ENCODE measurements at regions not wholly inside any gene's neighbourhood (a gene's known extent, or its start where the extent isn't known, plus 50 kb on each side); places are given as distances from the start of the nearest gene placed in this dataset.
"Not testable (repeated sequence)": the region's sequence is repeated elsewhere in the genome, so short reads cannot be mapped to it uniquely, and the experiment has no call there.

- TF ChIP-seq CTCF (IDR thresholded peaks at IDR 0.05; ENCODE audit: unreplicated experiment), result no peak
- Mint-ChIP-seq H3K4me1 (no peaks in the 10 kb centered on the region), H3K4me3 (no peak overlapping the region), H3K27me3 (ENCODE audit: low read depth) (no peaks in the 10 kb centered on the region), H3K9me3 (peaks cover 19% of the 10 kb centered on the region), H3K36me3 (no peaks in the 10 kb centered on the region), H3K27ac (no peak overlapping the region)
- DNase-seq (ENCODE audit: low spot score in 2 of 2, unreplicated experiment in 2 of 2), result no peak
Measured at GRCh38 chrX:44767308-44767707, 76.5 kb upstream of the DUSP21 start.

DNA sequence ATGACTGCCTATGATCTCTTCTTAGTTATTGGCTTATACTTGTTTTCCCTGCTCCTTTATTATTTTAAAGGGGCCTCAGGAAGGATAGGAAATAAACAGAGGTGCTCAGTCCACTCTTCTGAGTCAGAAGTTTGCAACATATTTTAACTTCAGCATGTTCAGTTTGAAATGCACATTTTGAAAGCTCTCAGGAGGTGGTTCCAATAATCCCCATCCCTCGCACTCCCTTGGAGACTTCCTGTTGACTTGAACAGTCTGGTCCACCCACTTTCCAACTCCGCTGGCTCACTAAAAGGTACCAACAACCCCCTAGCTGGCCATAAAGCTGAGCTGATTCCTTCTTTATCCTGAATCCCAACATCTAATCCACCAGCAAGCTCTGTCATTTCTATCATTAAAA, 78.3 kb upstream of the DUSP21 start:
- Mint-ChIP-seq H3K27me3 (ENCODE audit: low read depth) (no peaks in the 10 kb centered on the region), H3K4me3 (no peak overlapping the region), H3K4me1 (no peaks in the 10 kb centered on the region), H3K27ac (no peak overlapping the region), H3K9me3 (peaks cover 25% of the 10 kb centered on the region), H3K36me3 (no peaks in the 10 kb centered on the region)
- no peak for DNase-seq (ENCODE audit: low spot score in 2 of 2, unreplicated experiment in 2 of 2)
- TF ChIP-seq CTCF (IDR thresholded peaks at IDR 0.05; ENCODE audit: unreplicated experiment), result no peak

DNA sequence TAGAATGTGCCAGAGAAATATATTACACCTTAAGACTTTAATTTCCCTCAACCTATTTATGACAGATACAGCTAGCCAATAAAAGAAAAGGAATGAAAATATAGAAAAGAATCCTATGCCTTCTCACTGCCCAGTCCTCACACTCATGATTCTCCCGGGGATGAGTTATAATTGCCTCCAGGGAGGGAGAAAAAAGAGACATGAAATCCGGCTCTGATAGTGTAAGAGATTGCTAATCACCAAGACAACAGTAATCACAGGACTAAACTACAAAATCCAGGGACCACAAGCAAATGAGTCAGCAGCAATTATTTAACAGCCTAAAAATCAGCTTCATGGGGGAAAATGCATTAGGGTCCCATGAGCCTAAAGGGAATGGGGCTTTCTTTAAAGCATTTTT, 95.9 kb upstream of the DUSP21 start:
- Mint-ChIP-seq H3K36me3 (no peaks in the 10 kb centered on the region), H3K27me3 (ENCODE audit: low read depth) (no peaks in the 10 kb centered on the region), H3K9me3 (peaks cover 9% of the 10 kb centered on the region), H3K4me1 (peaks cover 2% of the 10 kb centered on the region), H3K27ac (no peak overlapping the region), H3K4me3 (no peak overlapping the region)
- no peak for DNase-seq (ENCODE audit: low spot score in 2 of 2, unreplicated experiment in 2 of 2)
- no peak for TF ChIP-seq CTCF (IDR thresholded peaks at IDR 0.05; ENCODE audit: unreplicated experiment)

DNA sequence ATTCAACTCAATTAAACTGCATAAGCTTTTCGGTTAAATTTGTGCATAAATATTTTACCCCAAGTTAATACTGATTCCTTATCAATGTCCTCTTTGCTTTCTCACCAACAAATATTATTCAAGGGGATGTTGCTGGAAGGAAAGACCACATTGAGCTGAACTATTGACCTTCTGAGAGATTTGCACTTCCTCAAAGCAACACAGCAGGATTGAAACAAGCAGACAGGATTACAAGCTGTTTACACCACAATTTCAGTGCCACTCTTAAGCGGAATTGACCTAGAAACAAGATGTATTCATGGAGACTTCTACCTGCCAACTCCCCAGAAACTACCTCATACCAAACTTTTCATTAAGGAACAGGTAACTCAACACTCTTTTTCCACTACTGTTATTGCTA, 96.5 kb upstream of the DUSP21 start:
- H3K4me1 Mint-ChIP-seq, result peaks cover 2% of the 10 kb centered on the region
- no peak for TF ChIP-seq CTCF (IDR thresholded peaks at IDR 0.05; ENCODE audit: unreplicated experiment)
- DNase-seq (ENCODE audit: low spot score in 2 of 2, unreplicated experiment in 2 of 2), result no peak
- no peaks in the 10 kb centered on the region for H3K36me3 Mint-ChIP-seq
- no peak overlapping the region for H3K4me3 Mint-ChIP-seq
- H3K27me3 Mint-ChIP-seq (ENCODE audit: low read depth), result no peaks in the 10 kb centered on the region
- H3K9me3 Mint-ChIP-seq, result peaks cover 9% of the 10 kb centered on the region
- H3K27ac Mint-ChIP-seq, result no peak overlapping the region

- no peak overlapping the region for H3K27ac Mint-ChIP-seq
- no peak overlapping the region for H3K4me3 Mint-ChIP-seq
- no peak for TF ChIP-seq CTCF (IDR thresholded peaks at IDR 0.05; ENCODE audit: unreplicated experiment)
- H3K4me1 Mint-ChIP-seq, result peaks cover 2% of the 10 kb centered on the region
- H3K27me3 Mint-ChIP-seq (ENCODE audit: low read depth), result no peaks in the 10 kb centered on the region
- peaks cover 9% of the 10 kb centered on the region for H3K9me3 Mint-ChIP-seq
- no peak for DNase-seq (ENCODE audit: low spot score in 2 of 2, unreplicated experiment in 2 of 2)
- no peaks in the 10 kb centered on the region for H3K36me3 Mint-ChIP-seq
Measured at GRCh38 chrX:44744799-44745198, 99.0 kb upstream of the DUSP21 start.

DNA sequence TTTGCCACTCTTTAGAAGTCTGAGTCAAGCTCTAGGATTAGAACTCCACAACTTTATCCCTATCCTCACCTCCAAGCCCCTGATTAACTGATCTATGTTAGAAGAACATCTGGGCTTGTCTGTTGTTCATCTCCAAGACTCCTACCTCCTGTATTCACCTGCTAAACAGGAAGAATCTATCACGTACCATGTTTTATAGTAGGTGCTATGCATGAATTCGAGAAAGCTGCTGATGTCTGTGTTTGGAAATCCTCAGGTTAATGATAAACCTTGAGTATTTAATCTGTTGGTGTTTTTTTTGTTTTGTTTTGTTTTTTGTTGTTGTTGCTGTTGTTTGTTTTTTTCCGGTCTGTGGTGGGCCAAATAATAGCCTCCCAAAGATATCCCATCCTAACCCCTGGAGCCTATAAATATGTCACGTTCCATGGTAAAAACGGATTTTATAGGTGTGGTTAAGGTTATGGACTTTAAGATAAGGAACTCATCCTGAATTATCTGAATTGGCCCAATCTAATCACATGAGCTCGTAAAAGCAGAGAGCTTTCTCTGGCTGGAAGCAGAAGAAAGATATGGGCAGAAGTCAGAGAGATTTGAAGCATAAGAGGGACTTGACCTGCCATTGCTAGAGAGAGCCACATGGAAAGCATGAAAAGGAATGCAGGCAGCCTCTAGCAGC, 101.2 kb upstream of the DUSP21 start:
- no peak overlapping the region for H3K27ac Mint-ChIP-seq
- no peak for DNase-seq (ENCODE audit: low spot score in 2 of 2, unreplicated experiment in 2 of 2)
- peaks cover 23% of the 10 kb centered on the region for H3K9me3 Mint-ChIP-seq
- no peak overlapping the region for H3K4me3 Mint-ChIP-seq
- H3K36me3 Mint-ChIP-seq, result no peaks in the 10 kb centered on the region
- no peaks in the 10 kb centered on the region for H3K27me3 Mint-ChIP-seq (ENCODE audit: low read depth)
- H3K4me1 Mint-ChIP-seq, result no peaks in the 10 kb centered on the region
- TF ChIP-seq CTCF (IDR thresholded peaks at IDR 0.05; ENCODE audit: unreplicated experiment), result no peak

DNA sequence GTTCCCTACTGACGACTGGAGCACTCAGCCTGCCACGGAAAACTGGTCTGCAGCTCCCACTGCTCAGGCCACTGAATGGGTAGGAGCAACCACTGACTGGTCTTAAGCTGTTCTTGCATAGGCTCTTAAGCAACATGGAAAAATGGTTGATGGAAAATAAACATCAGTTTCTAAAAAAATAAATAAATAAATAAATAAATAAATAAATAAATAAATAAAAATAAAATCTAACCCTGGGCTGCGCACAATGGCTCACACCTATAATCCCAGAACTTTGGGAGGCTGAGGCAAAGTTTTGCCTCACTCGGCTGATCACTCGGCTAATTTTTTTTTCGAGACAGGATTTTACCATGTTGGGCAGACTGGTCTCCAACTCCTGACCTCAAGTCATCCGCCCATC, 102.0 kb upstream of the DUSP21 start:
- H3K4me1 Mint-ChIP-seq; H3K36me3 Mint-ChIP-seq; H3K27me3 Mint-ChIP-seq (ENCODE audit: low read depth); H3K4me3 Mint-ChIP-seq; H3K27ac Mint-ChIP-seq; DNase-seq (ENCODE audit: low spot score in 2 of 2, unreplicated experiment in 2 of 2): not testable (repeated sequence)
- peaks cover 25% of the 10 kb centered on the region for H3K9me3 Mint-ChIP-seq

- peaks cover 24% of the 10 kb centered on the region for H3K9me3 Mint-ChIP-seq
- not testable (repeated sequence) for DNase-seq (ENCODE audit: low spot score in 2 of 2, unreplicated experiment in 2 of 2); H3K4me1 Mint-ChIP-seq; H3K27me3 Mint-ChIP-seq (ENCODE audit: low read depth); H3K36me3 Mint-ChIP-seq; H3K27ac Mint-ChIP-seq; H3K4me3 Mint-ChIP-seq
Measured at GRCh38 chrX:44741458-44741857, 102.4 kb upstream of the DUSP21 start.

All from mesothelial cell of epicardium (in vitro differentiated cells).